ENCODE measurements at regions not wholly inside any gene's neighbourhood (a gene's known extent, or its start where the extent isn't known, plus 50 kb on each side); places are given as distances from the start of the nearest gene placed in this dataset.

DNA sequence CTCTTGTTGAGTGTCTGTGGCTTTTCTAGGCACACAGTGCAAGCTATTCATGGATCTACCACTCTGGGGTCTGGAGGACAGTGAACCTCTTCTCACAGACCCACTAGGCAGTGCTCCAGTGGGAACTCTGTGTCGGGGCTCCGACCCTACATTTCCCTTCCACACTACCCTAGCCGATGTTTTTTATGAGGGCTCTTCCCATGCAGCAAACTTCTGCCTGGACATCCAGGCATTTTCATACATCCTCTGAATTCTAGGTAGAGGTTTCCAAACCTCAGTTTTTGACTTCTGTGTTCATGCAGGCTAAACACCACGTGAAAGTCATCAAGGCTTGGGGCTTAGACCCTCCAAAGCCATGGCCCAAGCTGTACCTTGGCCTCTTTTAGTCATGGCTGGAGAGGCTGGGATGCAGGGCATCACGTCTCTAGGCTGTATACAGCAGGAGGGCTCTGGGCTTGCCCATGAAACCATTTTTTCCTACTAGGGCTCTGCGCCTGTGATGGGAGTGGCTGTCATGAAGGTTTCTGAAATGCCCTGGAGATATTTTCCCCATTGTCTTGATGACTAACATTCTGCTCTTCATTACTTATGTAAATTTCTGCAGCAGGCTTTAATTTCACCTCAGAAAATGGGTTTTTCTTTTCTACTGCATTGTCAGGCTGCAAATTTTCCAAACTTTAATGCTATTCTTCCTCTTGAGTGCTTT is 249.8 kb upstream of the CPEB2 start:
- 85 to 90% methylated on average over 5 to 6 of the region's 6 CpGs for WGBS, 2 experiments (ENCODE audit: insufficient coverage in 1 of 2, insufficient read length in 1 of 2)

DNA sequence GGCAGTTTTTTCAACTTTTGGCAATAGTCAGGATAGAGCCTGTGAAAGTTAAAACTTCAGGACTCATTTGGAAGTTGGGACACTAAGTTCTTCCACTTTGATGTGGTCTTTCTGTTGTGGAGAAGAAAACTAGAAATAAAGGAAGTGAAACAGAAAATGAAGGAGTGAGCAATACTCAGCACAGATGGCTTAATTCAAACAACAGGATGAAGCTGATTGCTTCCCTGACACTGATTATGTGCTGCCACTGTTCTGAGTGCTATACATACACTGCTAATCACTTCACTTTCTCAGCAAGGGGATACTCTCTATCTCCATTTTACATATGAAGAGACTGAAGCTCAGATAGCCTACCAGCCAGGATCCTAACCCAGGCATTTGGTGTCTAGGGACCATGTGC is 235.1 kb upstream of the CPEB2 start:
- peaks cover 68% of the 10 kb centered on the region for H3K27me3 Mint-ChIP-seq (ENCODE audit: insufficient read depth)

More for the DNA sequence above, 249.8 kb upstream of the CPEB2 start:
- no peak overlapping the region for H3K4me3 Mint-ChIP-seq
- H3K4me1 ChIP-seq (ENCODE audit: control insufficient read depth, insufficient read depth, low read length), result no peaks in the 10 kb centered on the region
- no peaks in the 10 kb centered on the region for H3K36me3 ChIP-seq (ENCODE audit: control insufficient read depth, insufficient read depth, low read length)
- H3K27me3 ChIP-seq (ENCODE audit: control insufficient read depth, insufficient read depth, low read length, poor library complexity, severe bottlenecking), result no peaks in the 10 kb centered on the region
- TF ChIP-seq, protein P1, sequence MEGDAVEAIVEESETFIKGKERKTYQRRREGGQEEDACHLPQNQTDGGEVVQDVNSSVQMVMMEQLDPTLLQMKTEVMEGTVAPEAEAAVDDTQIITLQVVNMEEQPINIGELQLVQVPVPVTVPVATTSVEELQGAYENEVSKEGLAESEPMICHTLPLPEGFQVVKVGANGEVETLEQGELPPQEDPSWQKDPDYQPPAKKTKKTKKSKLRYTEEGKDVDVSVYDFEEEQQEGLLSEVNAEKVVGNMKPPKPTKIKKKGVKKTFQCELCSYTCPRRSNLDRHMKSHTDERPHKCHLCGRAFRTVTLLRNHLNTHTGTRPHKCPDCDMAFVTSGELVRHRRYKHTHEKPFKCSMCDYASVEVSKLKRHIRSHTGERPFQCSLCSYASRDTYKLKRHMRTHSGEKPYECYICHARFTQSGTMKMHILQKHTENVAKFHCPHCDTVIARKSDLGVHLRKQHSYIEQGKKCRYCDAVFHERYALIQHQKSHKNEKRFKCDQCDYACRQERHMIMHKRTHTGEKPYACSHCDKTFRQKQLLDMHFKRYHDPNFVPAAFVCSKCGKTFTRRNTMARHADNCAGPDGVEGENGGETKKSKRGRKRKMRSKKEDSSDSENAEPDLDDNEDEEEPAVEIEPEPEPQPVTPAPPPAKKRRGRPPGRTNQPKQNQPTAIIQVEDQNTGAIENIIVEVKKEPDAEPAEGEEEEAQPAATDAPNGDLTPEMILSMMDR (conservative IDR thresholded peaks at IDR 0.05), result no peak
- no peak for DNase-seq
- peaks cover 12% of the 10 kb centered on the region for H3K4me1 Mint-ChIP-seq
- H3K27ac Mint-ChIP-seq, result no peak overlapping the region
- no peak overlapping the region for H3K4me3 ChIP-seq (ENCODE audit: low read length)
- H3K9me3 ChIP-seq (ENCODE audit: control insufficient read depth, low read length), result peaks cover 30% of the 10 kb centered on the region
- no peak overlapping the region for H3K9ac ChIP-seq (ENCODE audit: extremely low read depth, low read length, poor library complexity, severe bottlenecking)
- H3K36me3 Mint-ChIP-seq (ENCODE audit: low read depth), result peaks cover 6% of the 10 kb centered on the region
- peaks cover 43% of the 10 kb centered on the region for H3K9me3 Mint-ChIP-seq
- peaks cover 2% of the 10 kb centered on the region for H3K27me3 Mint-ChIP-seq (ENCODE audit: insufficient read depth)
- no peak overlapping the region for H3K27ac ChIP-seq (ENCODE audit: low read depth, low read length)

DNA sequence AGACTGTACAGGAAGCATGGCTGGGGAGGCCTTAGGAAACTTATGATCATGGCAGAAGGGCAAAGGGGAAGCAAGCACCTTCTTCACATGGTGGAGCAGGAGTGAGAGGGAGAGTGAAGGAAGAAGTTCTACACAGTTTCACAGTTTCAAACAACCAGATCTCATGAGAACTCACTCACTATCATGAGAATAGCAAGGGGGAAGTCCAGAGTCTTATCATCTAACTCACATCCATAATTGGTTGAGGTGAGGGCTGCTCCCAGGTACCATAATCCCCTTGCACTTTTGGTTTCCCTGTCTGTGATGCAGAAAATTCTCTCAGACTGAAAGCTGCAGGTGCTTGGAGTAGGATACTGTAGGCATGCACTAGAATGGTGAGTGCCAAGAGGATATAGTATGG is 233.8 kb upstream of the CPEB2 start:
- Mint-ChIP-seq H3K27ac (no peak overlapping the region), H3K27me3 (ENCODE audit: insufficient read depth) (peaks cover 57% of the 10 kb centered on the region), H3K9me3 (no peaks in the 10 kb centered on the region), H3K36me3 (ENCODE audit: low read depth) (no peaks in the 10 kb centered on the region), H3K4me3 (no peak overlapping the region), H3K4me1 (peaks cover 8% of the 10 kb centered on the region)
- Histone ChIP-seq H3K4me3 (ENCODE audit: low read length) (no peak overlapping the region), H3K9me3 (ENCODE audit: control insufficient read depth, low read length) (no peaks in the 10 kb centered on the region), H3K36me3 (ENCODE audit: control insufficient read depth, insufficient read depth, low read length) (no peaks in the 10 kb centered on the region), H3K4me1 (ENCODE audit: control insufficient read depth, insufficient read depth, low read length) (no peaks in the 10 kb centered on the region), H3K27ac (ENCODE audit: low read depth, low read length) (no peak overlapping the region), H3K27me3 (ENCODE audit: control insufficient read depth, insufficient read depth, low read length, poor library complexity, severe bottlenecking) (peaks cover 67% of the 10 kb centered on the region), H3K9ac (ENCODE audit: extremely low read depth, low read length, poor library complexity, severe bottlenecking) (no peak overlapping the region)
- TF ChIP-seq, protein P1 (conservative IDR thresholded peaks at IDR 0.05), result no peak
- no peak for DNase-seq

More for the DNA sequence above, 235.1 kb upstream of the CPEB2 start:
- Histone ChIP-seq H3K4me1 (ENCODE audit: control insufficient read depth, insufficient read depth, low read length) (no peaks in the 10 kb centered on the region), H3K4me3 (ENCODE audit: low read length) (no peak overlapping the region), H3K27me3 (ENCODE audit: control insufficient read depth, insufficient read depth, low read length, poor library complexity, severe bottlenecking) (peaks cover 77% of the 10 kb centered on the region), H3K36me3 (ENCODE audit: control insufficient read depth, insufficient read depth, low read length) (no peaks in the 10 kb centered on the region), H3K27ac (ENCODE audit: low read depth, low read length) (no peak overlapping the region), H3K9me3 (ENCODE audit: control insufficient read depth, low read length) (no peaks in the 10 kb centered on the region), H3K9ac (ENCODE audit: extremely low read depth, low read length, poor library complexity, severe bottlenecking) (no peak overlapping the region)
- no peaks in the 10 kb centered on the region for H3K9me3 Mint-ChIP-seq
- H3K27ac Mint-ChIP-seq, result no peak overlapping the region
- no peak overlapping the region for H3K4me3 Mint-ChIP-seq
- no peak for DNase-seq
- peaks cover 8% of the 10 kb centered on the region for H3K4me1 Mint-ChIP-seq
- H3K36me3 Mint-ChIP-seq (ENCODE audit: low read depth), result no peaks in the 10 kb centered on the region
- TF ChIP-seq, protein P1 (conservative IDR thresholded peaks at IDR 0.05), result no peak
